GM18508 (cell line): ENCODE measurements at regions not wholly inside any gene's neighbourhood (a gene's known extent, or its start where the extent isn't known, plus 50 kb on each side); places are given as distances from the start of the nearest gene placed in this dataset.
"Not testable (repeated sequence)": the region's sequence is repeated elsewhere in the genome, so short reads cannot be mapped to it uniquely, and the experiment has no call there.

Source experiments
- ATAC-seq: cut with Tn5 transposase; IDR thresholded peaks from one replicate; pipeline ENCODE4 v1.9.1; 2021; ENCODE audit warnings: moderate number of reproducible peaks; ENCODE audit not compliant: insufficient read depth, unreplicated experiment

DNA sequence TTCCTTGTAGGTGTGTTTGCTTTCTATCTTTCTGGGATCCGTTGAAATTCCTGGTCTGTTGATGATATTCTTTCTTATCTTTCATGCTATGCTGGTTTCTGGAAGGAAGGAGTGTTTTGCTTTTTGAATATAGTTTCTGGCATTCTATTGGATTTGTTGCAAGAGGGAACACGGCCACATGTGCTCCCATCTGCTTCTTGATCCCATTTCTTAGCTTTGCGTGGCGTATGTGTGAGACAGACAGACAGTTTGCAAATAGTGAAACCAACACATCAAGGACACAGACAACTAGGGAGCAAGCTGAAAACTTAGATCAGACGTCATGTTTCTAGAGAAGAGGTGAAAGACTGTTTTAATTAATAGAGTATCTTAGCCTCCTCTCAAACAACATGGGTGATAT is 261.9 kb upstream of the PUDP start:
- no peak for ATAC-seq

DNA sequence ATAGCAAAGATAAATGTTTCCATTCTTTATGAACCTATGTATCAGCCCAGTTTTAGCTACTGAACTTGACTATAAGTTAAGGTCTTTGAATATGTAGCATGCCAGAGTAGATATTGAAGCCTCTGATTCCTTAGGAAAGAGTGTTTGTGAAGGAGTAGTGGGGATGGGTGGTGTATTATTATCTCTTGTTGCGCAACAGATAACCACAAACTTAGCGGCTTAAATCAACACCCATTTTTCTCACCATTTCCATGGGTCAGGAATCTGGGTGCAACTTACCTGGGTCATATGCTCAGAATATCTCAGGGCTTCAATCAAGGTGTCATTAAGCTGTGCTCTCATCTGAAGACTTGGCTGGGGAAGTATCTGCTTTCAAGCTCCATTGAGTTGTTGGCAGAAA is 251.4 kb upstream of the PUDP start:
- no peak for ATAC-seq

DNA sequence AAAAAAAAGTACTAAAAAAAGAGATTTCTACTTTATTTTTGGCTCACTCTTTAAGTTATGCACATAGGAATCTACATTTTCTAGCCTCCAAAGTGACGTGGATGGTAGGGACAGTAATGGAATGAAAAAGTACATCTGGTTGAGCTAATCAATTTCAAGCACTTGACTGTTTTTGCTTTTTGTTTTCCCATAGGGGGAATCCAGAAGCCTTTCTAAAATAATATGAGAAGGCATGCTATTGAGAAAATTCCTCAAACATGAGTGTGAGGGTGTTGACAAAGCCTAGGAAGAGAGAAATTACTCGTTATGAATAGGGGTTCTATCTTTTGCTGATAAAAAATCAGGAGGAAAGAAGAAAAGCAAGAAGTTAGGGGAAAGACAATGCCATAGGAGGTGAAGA is 242.5 kb upstream of the PUDP start:
- ATAC-seq = no peak

DNA sequence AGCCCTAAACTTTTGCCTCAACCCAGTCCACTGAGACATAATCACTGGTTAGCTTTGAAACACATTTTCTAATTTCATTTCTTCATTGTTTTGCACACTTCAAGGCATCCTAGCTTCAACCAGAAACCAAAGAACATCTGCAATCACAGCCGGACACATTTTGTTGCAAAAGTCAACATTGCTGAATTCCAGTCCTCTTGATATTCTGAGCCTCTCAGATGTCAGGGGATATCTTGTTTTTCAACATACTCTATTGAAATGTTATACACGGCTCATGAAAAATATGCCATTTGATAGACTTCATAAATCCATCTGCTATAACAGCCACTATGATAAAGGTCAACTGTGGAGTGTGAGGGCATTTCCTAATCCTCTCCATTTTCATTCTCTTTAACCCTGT is 241.6 kb upstream of the PUDP start:
- ATAC-seq = no peak

DNA sequence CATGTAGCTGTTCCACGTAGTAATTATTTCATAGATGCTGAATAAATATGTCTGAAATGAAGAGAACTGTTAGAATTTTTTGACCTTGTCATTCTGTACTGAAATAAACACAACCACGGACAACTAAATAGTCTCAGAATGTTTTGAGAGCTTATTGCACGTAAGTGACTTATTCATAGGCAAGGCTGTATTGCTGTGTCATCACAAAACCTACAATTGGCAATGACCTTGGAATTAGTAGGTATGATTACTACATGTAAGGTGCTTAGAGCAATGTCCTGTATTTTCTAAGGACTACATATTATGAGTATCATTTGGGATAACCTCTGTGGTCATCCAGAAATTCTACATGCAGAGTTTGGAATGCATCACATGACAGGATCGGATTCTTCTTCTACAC is 237.2 kb upstream of the PUDP start:
- ATAC-seq = no peak

DNA sequence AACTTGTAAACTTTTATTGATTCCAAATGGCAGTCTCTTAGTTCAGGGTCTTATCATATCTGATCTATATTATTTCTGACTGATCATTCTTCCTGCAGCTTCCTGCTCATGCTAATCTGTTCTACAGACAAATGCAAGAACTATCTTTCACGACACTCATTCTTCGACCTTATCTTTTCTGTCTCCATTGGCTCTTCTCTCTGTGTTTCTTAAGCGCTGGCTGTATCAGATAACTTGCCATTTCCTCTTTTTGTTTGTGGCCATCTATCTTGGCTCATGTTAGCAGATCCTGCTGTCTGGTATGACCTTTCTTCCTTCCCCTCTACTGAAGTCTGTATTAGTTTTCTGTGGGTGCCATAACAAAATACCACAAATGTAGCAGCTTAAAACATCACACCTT is 230.5 kb upstream of the PUDP start:
- ATAC-seq = no peak

DNA sequence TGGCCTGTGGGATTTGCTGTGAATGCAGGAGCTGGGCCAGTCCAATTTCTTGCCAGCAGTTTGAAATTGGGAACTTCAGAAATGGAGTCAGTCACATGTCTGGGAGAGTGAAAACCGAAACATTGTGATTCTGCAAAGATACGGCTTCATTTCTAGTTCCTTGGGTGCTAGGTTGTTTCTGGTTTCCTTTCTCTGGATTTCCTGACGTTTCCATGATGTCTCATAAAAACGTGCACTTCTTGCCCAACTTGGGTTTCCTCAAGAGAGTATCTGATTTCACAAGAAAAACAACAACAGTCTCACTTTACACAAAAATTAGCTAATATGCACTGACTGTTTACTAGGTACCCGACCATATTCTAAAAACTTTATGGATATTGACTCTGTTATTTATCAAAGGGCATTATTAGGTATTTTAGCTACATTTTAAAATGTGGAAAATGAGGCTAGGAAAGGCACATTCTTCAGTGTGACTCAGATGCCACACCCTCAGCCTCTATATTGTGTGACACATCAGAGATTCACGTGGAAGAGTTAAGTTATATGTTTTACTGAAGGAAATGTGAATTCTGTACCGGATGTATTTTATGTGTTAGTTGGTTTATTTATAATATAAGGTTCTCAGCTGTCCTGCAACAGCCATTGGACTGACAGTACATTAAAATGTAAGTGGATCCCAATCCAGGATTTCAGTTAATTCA is 225.0 kb upstream of the PUDP start:
- ATAC-seq = no peak

DNA sequence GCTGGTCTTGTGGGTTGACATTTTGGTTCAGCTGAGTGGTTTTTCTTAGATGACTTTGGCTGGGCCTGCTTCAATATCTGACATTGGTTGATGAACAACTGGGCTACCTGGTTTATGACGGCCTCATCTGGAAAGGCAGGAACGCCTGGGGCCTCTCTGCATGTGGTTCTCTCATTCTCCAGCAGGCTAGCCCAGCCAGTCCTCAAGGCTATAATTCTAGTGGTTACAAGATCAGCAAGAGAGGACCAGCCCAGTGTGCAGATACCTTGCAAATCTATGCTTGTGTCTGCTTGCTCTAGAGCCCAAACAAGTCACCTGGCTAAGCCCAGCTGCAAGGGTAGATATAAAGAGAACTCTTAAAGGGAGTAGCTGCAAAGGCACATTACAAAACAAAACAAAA is 214.2 kb upstream of the PUDP start:
- ATAC-seq = no peak

DNA sequence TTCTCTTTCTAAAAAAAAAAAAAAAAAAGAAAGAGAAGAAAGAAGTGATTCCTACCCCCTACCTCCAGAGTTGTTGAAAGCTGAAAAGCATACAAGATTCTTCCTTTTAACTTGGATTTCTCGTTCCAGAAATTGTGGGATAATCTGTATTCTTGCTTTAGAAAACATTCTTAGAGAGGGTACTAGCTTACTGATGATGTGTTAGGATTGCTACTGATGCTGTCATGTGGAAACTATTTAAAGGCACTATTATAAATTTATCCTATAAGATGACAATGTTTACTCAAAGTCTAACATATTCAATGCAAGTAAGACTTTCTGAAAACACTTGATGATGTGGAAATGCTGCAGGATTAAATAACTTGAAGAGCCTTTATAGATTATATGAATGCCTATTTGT is 204.0 kb upstream of the PUDP start:
- ATAC-seq = no peak

DNA sequence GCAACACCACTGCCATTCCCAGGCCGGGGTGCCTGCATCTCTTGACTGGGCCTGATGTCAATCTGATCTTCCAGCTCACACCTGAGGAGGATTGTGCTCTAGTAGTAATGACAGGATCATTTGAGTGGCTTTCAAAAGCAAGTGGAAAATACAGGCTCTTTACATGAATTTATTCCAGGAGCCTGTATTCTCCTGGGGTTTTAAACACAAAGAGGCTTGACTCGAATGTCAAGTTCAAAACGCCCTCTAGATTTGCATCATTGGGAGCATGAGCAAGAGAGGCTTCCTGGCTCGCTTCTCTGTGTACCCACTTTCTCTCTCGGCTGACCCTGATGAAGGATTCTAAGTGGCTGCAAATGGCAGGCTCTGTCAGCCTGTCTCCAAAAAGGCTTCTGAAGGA is 199.5 kb upstream of the PUDP start:
- ATAC-seq = no peak

DNA sequence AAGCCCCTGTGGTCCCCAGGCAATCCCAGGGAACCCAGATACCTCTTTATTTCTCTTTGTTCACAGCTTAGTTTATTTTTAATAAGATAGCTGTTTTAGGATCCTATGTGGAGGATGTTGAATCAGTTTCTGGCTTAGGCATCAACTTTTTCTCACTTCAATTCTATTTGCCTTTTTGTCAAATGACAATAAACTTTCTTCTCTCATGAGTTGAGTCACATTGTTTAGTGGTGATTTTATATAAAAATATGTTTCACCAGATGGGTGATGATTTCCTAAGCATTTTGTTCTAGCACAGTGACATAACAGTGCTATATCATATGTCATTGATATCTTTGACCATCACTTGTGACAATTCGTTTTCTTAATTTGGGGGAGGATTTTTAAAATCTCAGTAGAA is 198.1 kb upstream of the PUDP start:
- no peak for ATAC-seq

DNA sequence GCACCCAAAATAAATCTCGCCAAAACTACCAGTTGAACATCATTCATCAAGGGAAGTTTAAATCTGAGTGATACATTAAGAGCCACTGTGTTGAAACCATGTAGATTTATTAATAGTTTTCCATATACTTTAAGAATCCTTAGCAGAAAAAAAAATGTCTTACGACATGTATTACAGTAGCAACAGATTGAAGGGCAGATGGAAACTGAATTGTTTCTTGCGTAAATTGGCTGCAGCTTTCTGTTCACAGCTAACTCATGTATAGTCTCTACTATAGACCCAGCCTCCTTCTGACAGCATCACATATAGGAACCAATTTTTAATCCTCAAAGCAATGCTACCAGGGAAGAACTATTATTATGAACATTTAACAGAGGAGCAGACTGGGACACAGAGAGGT is 195.2 kb upstream of the PUDP start:
- no peak for ATAC-seq

DNA sequence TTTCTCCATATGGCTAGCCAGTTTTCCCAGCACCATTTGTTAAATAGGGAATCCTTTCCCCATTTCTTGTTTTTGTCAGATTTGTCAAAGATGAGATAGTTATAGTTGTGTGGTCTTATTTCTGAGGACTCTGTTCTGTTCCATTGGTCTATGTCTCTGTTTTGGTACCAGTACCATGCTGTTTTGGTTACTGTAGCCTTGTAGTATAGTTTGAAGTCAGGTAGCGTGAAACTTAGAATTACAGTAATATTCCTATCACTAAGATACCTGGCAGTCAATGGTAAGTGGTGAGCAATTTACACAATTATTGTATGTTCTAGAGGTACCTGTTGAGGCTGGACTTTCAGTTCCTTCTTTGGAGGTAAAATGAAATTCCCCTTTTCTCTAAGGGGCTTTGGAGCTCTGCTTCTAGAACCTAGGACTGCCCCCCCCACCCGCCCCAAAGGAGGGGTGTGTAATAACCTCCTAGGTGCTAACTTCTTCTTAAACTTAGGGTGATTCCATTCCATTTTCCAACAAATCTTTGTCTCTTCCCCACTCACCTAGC is 187.9 kb upstream of the PUDP start:
- not testable (repeated sequence) for ATAC-seq

DNA sequence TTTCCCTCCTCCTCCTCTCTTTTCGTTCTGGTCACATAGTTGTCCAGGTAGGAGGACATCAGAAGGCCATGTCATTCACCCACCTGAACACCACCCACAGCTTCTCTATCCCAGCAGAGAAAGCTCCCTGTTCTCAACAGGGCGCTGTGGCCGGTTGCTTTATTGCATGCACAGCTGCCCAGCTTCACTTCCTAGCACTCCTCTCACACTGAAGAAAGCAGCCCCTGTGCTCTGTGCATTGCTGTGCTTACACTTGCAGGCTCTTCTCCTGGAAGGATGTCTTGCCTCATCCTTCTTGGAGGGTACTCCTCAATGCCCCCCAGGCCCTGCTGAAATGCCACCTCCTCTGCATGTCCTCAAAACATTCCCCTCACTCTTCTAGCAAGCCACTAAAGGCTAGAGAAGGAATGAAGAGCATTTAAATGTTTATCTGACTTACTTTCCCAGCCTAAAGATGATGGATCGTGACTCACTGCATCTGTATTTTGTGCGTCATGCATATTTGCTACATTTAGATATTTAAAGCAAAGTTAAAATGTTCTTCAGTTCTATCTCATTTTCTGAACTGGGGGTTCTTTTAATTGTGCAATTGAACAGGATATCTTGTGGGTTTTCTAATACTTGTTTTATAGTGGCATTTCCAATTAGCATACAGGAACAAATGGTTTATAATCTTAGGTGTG is 186.4 kb upstream of the PUDP start:
- ATAC-seq = no peak

DNA sequence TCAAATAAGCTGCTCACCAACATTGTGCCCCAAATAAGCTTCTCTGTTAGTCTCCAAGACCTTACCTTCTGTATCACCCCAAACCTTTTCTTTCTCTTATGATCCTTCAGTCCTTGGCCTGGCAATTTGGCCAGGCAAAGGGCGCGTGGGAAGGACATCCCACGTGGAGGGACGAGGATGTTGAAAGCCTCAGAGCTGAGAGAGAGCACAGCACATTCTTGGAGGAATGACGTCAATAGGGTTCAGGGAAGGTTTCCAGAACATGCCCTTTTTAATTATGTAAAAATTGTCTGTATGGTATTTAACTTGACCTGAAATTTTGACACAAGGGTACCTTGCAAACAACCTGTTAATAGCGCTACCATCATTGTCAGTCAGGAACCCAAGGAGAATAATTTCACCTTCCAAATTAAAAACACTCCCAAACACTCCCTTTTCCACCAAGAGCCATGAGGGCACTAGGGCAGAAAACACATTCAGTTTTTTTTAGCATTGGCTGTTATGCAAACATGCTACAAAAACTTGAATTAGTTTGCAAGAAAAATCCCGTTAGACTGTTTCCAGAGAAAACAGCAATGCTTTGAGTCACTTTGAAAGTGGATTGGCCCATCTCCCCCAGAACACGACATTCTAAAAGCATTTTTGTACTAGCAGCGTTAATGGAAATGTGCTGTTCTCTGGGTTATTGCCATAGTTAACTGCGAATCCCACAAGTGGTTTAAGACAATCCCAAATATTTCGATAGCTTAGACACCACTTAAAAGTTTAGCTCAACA is 183.2 kb upstream of the PUDP start:
- no peak for ATAC-seq

DNA sequence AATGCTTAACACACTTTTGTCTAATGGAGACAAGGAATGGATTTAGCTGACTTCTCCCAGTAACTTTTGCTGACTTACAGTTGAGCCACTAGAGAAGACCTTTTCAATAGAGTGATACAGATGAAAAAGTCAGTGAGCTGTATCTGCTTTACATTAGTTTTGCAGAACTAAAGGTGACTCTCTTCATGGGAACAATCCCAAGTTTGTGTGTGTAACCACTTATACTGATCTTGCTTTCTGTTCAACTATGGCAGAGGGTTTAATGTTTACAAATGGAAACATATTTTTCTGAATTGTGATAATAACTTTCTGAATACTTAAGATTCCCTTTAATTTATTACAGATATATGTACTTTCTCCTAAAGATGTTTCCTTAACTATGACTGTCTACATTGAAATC is 182.6 kb upstream of the PUDP start:
- ATAC-seq = no peak

DNA sequence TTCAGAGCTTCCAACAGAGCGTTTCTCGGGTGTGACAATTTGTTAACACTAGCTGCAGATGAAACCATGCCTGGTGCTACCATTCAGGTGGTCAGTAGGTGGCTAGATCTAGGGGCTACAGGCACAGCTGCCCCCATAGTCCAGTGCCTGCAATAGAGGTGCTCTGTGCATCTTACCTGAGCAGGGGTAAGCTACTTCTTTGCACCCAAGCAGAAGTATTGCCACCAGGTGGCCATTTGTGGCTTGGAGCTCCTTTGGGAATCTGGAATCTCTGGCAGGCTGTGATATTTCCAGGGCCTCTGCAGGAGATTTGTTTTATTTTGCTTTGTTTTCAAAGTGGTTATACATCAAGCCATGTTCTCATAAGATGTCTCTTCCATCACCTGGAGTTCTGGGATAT is 170.7 kb upstream of the PUDP start:
- no peak for ATAC-seq

DNA sequence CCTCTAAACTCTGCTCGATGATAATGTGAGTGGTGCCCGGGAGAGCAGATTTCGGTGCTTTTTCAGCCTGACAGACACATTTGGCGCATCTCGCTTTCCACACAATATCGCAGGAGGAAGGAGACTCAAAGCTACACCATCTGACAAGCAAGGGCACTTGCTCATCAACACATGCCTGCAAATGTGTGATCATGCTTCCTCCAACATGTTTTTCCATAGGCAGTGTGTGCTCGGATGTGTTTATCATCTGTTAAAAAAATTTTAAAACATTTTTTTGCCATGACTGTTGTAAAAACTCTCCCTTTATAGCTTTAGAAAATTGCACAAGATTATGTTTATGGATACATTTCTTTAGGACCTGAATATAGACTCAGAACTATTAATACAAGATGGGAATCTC is 170.3 kb upstream of the PUDP start:
- no peak for ATAC-seq

DNA sequence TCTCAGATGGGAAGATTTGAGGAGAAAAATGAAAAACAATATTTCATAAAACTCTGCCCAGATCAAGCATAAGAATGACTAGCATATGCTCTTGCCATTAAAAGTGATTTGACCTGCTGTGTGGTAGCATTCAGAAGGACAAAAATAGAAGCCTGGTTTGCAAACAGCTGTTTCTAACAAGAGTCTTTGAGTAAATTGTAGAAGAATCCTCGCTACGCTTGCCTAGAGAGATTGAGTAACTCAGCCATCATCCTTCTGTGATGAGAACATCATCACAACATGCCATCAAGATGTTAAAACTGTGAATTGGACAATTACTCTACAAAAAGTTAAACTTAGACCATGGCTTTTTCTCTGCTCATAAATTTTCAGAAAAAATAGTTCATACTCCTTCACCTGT is 168.9 kb upstream of the PUDP start:
- no peak for ATAC-seq

DNA sequence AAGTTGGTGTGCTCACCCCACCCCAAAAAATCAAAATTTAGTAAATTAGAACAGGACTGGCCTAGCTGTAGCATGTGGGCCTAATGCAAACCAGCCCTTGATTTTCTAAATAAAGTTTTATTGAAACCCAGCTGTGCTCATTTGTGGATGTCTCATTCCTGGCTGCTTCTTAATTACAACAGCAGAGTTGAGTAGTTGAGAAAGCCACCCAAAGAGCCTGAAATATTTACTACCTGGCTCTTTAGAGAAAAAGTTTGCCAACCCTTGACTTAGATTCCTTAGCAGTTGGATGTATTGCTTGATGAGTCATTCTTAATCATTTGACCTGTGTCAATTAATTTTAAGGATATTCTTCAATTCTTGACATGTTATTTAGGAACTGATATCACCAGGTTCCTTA is 168.3 kb upstream of the PUDP start:
- ATAC-seq = no peak

DNA sequence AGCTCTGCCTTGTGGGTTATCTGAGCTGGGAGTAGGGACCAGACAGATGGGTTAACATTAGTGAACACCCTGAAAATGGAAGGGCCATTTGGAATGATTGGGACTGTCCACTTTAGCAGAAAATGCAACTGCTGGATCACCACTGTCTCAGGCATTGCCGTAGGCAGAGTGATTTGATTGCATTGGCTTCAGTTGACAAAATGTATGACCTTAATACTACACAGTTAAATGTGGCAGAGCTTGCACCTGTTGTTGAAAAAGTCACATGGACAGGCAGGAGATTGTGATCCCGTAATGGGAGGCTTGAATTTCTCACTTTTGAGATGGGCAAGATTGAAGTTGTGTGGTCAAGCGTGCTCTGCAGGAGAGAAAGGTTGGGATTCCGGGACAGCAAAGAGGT is 166.5 kb upstream of the PUDP start:
- ATAC-seq = no peak
